NCI-H460 (cell line): ENCODE measurements at regions not wholly inside any gene's neighbourhood (a gene's known extent, or its start where the extent isn't known, plus 50 kb on each side); places are given as distances from the start of the nearest gene placed in this dataset.

Experiments
- DNase-seq: peaks from one replicate; pipeline ENCODE4 v3.0.0-alpha.2; 2016; ENCODE audit warnings: low read depth; ENCODE audit errors: extremely low read depth

DNA sequence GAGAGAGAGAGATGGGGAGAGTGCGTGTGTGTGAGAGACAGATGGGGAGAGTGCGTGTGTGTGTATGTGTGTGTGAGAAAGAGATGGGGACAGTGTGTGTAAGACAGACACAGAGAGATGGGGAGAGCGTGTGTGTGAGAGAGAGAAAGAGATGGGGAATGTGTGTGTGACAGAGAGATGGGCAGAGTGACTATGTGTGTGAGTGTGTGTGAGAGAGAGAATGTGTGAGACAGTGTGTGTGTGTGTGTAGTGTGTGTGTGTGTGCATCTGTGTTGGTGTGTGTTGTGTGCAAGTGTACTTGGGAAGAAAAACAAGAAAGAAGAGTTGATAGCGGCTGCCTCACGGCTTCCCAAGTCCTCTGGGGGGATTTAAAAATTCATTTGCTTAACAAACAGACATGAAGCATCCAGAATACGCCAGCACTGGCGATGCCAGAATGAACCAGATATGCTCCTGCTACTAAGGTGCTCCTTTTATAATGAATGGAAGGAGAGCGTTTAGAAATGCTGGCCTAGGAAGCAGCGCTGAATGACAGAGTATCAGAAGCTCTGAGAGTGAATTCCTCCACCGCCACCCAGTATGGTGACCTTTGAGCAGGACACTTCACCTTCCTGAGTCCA, 186.1 kb upstream of the TSC22D2 start:
- no peak for DNase-seq

DNA sequence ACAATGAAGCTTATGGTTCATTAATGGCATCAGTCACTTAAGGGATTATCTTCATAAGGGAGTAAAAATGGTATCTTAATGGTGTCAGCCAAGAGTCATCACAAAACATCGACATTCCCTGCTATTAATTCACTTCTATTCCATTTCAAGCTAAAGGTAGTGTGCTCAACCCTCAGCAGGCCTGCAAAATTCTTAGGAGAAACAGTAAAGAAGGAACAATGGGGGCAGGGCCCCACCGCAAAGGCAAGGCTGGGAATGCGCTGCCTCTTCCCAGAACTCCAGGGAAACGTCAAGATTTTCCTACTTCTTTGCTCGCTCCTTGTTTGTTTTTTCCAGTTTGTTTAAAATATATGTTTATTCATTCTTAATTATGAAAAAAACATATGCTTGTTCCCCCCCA, 187.3 kb upstream of the TSC22D2 start:
- no peak for DNase-seq

DNA sequence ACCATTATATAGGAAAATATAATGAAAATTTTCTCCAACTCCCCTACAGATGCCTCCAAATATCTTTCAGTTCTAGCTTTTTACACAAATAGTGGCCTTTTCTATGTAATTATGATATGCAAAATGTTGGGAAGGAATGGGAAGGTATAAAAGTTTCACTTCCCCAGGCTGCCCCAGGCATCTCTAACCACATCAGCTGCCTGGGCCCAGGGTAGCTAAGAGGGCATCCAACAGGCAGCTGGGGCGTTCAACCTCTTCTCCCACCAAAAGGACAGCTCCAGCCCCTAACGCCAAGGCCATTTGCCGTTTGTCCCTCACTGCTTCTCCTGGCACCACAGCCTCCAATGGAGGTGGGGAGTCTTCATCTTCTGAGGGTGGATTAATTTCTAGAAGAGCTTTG, 188.1 kb upstream of the TSC22D2 start:
- no peak for DNase-seq

DNA sequence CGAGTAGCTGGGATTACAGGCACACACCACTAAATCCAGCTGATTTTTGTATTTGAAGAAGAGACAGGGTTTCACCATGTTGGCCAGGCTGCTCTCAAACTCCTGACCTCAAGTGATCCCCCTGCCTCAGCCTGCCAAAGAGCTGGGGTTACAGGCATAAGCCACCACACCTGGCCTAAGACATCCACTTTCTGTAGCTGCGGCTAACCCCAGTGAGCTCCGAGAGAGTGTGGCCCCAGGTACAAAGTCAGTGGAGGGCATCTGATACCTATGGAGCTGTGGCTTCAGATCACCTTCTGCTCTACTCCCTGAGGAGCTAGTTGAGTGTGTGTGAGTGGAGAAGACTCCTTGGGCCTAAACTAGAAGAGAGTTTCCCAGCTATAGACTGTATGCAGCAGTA, 189.3 kb upstream of the TSC22D2 start:
- DNase-seq = no peak

DNA sequence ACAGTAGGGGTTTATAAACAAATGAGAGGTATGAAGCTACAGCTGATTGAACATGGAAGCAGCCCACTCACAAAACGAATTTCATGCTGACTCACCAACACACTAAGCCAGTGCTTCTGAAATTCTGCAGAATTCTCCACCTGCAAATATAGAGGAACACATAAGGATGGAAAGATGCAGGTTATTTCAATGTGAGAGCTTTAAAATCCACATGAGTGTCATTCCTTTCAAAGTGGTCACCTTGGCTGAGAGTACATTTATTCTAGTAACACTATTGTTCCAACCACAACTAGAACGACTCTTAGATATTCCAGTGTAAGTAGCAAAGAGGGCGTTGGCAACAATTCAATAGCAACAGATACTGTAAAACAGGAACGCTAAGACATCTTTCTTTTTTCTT, 189.9 kb upstream of the TSC22D2 start:
- no peak for DNase-seq

DNA sequence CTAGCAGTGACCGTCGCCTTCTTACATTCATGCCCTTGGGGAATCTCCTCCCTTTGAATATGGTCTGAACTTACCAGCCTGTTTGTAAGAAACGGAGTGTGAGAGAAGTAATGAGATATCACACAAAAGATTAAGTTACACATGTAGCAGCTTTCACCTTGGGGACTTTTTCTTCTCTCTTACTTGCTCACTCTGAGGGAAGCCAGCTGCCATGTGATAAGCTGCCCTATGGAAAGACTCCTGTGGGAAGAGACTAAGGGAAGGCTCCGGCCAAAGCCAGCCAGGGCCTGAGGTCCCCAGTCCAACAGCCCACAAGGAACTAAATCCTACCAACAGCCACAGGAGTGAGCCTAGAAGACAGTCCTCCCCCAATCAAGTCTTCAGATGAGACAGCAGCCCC, 190.4 kb upstream of the TSC22D2 start:
- no peak for DNase-seq

DNA sequence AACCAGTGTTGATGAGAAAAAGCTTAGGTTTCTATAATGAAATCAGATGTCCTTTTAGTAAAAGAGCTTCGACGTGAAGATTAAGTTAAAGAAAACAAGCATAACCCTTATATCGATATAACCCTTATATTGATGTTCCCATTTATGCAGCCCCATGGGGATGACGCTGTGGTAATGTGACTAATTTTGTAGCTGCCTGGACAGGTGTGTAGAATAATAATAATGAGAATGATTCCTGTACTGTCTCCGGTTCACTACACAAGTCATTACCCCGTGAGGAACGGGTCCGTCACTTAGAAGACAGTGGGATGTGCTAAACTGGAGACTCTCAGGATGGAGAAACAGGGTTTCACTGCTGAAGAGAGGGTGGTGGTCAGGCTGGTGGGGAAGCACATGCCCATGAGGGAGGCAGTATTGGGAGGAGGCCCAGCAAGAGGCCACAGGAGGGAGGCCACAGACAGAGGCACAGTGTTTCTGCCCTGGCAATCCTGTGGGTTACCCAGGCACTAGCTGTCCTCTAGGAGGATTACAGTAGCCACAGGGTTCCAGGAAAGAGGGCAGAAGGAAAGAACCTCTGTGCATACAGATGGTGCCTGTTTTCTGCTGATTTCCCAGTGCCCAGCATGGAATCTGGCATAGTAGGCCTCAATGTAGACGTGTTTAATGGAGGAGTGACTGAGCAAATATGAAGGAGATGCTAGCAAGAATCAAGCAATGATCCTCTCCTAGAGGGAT, 191.1 kb upstream of the TSC22D2 start:
- no peak for DNase-seq

DNA sequence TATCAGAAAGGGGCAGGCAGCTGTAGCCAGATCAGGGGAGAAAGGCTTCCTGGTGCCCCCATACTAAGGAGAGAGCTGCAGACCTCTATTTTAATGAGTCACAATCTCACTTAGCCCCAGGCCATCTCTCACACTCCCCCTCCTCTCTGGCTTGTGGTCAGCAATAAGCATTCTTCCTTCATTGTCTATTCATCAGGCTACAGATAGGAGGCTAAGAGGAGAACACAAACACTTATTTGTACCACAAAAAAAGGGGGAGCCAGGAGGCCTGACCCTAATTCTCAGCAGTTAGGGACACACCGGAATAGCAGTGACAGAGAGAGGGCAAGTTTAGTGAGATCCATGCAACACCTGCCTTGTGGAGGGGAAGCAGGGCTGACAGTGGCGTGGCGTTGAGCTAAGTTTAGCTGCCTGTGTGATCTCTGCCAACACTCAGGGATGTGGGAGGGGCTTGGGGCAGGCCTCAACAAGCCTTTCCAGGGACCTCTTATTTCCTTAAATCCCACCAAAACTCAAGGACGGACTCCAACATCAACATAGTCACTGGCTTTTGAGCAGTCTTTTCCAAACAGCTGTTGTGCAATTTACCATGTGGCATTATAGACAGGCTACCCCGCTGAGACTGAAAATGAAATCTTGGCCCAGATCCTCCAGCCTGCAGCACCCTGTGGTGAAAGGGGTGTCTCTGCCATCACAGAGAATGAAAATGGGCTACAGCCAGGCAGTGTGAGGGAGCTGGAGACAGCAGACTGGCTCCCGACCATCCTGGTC, 191.9 kb upstream of the TSC22D2 start:
- no peak for DNase-seq

DNA sequence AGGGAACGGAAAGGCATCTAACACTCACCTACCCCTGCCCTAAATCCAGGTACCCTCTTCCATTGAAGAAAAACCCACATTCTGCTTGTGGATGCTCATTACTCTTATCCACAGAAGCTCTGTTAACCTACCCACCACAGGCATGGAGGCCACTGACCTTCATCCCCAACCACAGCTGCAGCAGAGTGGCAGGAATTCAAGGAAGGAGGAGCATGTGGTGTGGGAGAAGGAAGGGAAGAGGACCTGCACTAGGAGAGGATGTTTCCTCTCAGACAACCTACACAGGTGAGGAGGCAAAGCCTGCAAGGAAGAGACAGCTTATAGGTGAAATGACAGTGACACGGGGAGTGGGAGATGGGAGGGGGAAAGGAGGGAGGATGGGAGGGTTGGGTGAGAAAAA, 192.5 kb upstream of the TSC22D2 start:
- DNase-seq = no peak

DNA sequence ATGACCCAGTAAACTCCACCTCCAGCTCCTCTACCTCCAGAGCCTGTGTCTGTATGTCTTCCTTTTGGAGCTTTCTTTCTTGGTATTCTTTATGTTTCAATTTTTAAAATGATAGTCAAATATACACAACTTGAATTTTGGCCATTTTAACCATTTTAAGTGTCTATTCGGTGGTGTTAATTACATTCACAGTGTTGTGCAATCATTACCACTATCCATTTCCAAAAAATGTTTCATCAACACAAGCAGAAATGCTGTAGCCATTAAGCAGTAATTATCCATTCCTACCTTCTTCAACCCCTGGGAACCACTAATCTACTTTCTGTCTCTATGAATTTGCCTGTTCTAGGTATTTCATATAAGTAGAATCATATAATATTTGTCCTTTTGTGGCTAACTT, 194.5 kb upstream of the TSC22D2 start:
- DNase-seq = no peak

DNA sequence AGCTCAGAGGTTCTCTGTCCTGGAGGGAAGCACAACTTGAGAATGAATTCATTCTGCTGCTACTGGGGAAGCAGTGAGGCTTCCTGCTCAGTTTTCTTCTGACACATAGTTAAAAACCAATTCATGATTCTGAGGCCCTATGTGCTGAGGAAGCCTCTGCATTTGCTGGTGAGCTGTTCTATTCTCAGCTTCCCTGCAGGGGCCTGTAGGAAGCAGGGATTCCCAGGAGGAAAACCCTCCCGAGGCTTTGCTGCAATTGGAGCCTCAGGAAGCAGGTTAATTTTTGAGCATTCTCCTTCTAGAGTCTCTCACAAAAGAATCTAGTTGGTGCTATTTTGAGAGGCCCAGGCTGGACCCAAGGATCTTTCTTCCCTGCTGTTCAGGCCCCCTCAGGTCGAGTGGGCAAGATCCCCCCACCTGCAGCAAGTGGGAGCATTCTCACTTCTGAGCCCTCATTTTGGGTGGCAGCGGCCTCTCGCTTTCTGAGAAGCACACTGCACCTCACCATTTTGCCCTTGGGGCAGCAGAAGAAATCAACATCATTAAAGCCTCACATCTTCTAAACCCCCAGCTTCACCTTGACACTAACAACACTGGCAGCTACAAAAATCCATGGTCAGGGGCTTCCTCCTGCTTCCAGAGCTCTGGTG, 197.5 kb upstream of the TSC22D2 start:
- DNase-seq = no peak

DNA sequence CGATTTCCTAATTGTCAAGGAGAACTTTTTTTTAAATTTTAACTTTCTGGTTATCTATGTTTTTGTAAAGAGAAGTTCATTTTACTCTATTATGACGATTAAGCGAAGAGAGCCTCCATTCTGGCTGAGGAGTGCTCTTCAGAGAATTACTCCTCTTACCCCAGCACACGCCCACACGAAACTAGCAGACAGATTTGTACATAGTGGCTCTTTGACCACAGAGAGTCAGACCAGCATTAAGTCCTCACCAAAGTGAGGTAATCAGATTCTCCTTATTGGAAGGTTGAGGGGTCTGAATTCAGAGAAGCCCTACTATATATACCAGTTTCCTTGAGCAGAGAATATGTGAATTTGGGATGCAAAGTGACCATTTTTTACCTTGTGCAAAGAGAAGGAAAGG, 204.8 kb upstream of the TSC22D2 start:
- DNase-seq = no peak

DNA sequence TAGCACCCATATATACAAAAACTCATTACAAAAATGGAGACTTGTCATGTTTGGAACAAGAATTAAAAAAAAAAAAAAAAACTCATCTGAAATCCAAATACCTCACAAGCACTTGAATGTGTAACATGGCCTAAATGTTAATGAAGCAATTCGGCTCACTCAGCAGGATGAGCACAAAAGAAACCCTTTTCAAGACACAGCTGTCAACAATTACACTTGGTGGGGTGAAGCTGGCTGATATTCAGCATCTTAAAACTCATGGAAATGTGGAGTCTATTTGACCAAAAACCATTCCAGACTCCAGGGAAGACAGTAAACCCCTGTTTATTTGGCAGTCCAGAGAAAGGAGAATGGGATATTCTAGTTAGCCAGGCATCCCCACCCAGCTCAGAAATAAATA, 205.4 kb upstream of the TSC22D2 start:
- DNase-seq = no peak

DNA sequence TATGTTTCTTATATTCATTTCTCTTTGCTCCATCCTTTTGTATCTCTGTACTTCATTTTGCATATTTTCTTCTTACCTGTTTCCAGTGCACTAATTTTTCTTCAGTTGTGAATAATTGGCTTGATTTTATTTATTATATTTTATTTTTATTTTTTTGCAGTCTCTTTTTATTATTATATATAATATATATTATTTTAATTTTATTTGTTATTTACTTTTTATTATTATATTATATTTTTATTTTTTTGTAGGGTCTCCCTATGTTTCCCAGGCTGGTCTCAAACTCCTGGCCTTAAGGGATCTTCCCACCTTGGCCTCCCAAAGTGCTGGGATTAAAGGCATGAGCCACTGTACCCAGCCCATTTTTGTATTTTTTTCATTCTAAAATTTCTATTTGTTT, 213.1 kb upstream of the TSC22D2 start:
- DNase-seq = no peak

DNA sequence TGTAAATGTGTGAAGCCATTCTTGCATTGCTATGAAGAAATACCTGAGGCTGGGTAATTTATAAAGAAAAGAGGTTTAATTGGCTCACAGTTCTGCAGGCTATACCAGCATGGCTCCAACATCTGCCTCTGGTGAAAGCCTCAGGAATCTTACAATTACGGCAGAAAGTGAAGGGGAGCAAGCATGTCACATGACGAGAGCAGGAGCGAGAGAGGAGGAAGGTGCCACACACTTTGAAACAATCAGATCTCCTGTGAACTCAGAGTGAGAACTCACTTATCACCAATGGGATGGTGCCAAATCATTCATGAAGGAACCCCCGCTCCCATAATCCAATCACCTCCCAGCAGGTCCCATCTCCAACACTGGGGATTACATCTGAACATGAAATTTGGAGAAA, 213.6 kb upstream of the TSC22D2 start:
- no peak for DNase-seq

DNA sequence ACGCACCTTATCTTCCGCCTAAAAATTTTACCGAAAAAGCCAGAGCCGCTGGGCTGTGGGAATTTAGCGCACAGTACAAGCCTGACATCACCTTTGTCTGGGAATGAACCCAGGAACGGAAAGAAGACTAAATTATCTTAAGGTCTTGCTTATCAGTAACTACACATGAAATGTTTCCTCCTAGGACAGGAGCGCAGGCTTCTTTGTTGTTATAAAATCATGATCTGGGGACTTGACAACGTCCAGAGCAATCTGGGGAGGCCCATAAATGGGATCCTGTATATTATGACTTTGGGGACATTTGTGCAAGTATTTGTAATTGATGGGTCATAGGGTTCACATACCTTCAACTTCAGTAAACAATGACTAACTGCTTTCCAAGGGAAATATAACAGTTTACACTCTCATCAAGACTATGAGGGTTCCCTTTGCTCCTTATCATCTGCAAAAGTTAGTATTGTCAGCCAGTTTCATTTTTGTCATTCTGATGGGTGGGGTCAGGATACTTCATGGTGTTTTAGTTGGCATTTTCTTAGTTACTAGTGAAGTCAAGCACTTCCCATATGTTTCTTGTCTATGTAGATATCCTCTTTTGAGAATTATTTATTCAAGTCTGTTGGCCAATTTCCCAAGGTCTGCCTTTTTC, 213.9 kb upstream of the PFN2 start:
- no peak for DNase-seq

DNA sequence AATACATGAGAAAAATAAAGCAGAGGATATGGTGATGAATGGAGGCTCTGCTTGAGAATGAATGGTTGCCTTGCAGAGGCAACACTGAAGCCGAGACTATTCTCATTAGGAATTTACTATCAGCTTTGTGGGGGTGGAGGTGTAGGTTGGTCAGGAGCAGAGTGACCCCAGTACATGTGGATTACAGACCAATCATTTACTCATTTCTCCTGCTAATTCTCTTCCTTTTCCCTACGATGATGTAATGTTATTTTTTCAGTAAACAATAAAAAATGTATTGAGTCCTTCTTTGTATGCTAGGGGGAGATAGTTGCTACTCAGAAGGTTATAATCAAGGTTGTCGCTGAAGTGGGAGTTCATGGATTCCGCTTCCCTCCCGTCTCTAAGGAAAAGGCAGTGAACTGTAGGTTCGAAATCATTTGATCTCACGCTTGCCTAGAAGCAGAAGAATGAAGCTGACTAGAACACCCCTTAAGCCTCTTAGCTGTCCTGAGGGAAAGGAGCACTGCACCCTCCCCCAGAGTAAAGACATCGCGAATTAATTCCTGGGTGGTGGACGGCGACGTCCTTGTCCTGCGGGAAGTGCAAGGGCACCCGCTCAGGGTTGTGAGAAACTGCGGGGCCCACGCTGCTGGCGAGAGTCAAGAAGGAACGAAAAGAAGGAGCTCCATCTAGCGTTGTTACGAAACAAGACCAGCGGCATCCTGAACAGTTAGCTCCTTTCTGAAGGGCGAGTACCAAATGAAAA, 213.2 kb upstream of the PFN2 start:
- DNase-seq = peak; percentile 64

DNA sequence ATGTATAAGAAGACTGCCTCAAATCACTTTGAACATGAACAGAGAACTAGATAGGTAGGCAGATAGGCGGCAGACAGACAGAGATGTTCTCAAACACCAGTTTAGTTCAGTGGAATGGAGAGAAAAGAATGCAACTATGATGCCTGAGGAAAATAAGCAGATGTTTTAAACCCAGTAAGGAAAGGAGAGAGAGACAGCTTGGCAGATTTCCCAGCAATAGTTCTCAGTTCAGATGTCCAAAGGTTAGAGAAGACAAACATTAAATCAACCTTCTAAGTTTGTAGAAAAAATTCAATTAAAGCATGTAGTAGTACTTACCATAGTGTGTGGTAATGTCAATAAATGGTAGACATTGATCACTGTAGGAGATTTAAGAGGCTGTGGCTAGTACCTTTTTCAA, 209.6 kb upstream of the PFN2 start:
- no peak for DNase-seq

DNA sequence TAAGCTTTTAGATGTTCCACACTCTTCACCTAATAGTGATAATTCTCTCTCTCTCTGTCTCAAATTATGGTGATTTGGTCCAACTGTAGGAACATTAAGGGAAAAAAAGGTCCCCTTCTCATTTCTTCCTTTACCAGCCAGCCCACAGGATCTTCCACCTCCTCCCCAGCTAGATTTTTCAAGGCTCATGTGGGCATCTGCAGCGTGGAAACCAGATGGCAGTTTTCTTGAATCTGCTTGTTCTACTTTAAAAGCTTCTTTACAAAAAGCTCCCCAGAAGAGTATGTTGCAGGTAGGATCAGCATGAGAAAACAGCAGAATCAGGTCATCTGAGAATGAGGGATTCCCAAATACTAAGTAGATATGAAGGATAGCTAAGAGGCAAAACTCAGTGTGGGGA, 208.6 kb upstream of the PFN2 start:
- DNase-seq = no peak

DNA sequence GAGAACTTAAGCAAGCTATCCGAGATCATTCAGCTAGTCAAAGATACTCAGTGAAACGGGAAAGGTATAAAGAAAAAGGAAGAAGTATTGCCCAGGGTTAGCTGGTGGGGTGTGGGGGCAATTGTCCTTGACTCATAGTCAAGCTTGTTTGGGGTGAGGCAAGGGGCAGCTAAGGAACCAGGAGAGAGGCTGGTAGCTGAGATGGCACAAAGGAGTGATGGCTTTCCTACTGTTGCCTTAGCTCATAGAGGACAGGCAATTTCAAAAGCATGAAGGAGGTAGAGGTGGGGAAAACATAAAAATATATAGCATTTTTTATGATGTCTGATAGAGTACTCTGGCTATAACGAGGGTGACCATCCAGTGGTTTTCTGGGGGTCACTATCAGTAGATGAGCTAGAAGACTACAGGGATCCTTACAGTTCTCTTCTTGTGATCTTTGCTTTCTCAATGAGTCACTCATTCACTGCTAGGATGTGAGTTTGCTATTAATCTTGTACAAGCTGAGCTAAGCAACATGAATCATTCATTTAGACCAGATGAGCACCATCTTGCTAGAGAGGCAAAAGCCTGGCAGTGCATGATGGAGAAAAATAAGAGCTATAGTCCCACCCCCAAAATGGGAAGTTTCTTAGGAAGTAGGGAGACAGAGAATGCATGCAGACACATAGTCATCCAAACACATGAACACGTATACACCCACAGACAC, 207.1 kb upstream of the PFN2 start:
- no peak for DNase-seq
